Fibroblast of skin of left biceps (primary cell): ENCODE measurements at regions not wholly inside any gene's neighbourhood (a gene's known extent, or its start where the extent isn't known, plus 50 kb on each side); places are given as distances from the start of the nearest gene placed in this dataset.
"Not testable (repeated sequence)": the region's sequence is repeated elsewhere in the genome, so short reads cannot be mapped to it uniquely, and the experiment has no call there.

Source experiments
- DNase-seq, 2 experiments: peaks; one replicate each; pipeline ENCODE4 v3.0.0-alpha.2; 2013; ENCODE audit warnings: low read depth in 2 of 2

DNA sequence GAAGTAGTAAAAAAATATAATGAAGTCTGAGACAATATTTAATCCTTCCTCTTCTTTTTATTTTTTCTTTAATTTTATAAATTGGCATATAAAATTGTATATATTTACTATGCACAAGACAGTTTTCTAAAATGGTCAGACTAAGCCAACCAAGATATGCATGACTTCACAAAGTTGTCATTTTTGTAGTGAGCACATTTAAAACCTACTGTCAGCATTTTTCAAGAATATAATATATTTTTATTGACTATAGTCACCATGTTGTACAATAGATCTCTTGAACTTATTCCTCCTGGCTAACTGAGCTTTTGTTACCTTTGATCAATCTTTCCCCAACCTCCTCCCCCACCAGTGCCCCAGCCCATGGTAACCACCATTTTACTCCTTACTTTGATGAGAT is 129.2 kb downstream of the ATP6V1G3 start:
- DNase-seq: no peak

DNA sequence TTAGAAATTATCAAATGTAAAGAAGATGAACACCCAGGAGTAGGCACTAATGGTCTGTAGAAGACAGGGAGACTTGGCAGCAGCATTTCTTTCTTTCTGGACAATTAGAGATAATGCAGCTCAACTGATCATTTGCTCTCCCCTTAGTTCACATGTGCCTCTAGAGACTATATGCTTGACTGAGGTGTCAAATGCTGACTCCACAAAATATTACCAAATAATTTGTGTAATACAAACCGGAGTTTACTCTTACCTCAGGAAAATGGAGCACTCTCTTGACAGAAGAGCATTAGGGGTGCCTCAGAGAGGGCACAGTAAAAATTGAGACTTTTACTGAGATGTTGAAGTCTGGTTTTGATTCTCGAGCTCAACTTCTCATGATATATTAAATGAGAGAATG is 131.8 kb downstream of the ATP6V1G3 start:
- no peak for DNase-seq

DNA sequence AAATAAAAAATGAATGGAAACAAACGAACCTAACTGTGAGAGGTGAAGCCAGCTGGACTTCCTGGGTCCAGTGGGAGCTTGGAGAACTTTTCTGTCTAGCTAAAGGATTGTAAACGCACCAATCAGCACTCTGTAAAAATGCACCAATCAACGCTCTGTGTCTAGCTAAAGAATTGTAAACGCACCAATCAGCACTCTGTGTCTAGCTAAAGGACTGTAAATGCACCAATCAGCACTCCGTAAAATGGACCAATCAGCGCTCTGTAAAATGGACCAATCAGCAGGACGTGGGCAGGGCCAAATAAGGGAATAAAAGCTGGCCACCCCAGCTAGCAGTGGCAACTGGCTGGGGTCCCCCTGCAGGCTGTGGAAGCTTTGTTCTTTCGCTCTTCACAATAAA is 135.8 kb downstream of the ATP6V1G3 start:
- not testable (repeated sequence) for DNase-seq

DNA sequence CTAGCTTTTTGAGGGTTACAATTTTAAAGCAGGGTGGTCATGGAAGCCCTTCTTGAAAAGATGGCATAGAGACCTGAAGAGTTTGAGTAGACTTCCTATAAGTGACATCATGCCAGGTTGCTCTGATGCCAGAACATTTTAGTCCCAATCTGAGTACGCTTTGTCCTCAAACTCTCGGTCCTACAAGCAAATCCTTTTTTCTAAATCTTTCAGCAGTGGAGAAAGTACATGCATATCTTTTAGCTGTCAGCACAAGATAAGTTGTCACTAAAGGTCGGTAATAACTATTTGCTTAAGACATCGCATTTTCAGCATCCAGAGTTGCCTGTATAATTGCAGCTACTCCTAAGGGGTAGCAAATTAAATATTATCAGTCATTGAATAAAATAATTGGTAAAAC is 140.4 kb downstream of the ATP6V1G3 start:
- no peak for DNase-seq

DNA sequence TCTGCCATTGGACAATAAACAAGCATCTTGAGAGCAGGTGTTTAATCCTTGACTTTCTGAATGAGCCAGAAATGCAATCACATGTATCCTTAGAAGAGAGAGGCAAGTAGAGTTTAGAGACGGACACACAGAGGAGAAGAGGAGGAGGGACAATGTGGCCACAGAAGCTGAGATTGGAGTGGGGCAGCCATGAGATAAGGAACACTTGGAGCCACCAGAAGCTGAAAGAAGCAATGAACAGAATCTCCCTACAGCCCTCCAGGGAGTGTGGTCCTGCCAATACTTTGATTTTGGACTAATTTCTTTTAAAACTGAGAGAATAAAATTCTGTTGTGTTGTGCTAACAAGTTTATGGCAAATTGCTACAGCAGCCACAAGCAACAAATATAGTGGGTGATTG is 141.0 kb downstream of the ATP6V1G3 start:
- DNase-seq: no peak

DNA sequence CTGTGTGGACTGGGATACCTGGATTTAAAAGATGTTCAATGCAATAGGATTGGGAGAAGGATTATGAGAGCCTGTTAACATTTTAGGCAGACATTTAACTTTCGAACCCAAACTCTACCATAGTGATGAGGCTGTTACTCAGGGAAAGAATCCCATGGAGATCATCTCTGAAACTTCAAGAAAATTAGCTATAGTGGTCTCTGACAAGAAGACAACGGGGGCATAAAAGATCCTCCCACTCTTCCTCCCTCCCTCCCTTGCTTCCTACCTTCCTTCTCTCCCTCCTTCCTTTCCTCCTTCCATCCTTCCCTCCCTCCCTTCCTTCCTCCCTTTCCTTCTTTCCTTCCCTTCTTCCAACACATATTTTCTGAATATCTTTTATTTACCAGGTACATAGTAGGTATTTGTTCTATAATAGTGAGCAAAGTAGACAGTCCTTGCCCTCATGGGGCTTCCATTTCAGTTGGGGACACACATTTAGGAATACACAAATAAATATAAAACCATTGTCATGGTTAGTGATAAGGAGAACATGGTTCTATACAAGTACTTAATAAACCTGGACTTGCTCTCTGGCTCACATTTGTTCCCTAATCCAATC is 143.2 kb downstream of the ATP6V1G3 start:
- DNase-seq: no peak

DNA sequence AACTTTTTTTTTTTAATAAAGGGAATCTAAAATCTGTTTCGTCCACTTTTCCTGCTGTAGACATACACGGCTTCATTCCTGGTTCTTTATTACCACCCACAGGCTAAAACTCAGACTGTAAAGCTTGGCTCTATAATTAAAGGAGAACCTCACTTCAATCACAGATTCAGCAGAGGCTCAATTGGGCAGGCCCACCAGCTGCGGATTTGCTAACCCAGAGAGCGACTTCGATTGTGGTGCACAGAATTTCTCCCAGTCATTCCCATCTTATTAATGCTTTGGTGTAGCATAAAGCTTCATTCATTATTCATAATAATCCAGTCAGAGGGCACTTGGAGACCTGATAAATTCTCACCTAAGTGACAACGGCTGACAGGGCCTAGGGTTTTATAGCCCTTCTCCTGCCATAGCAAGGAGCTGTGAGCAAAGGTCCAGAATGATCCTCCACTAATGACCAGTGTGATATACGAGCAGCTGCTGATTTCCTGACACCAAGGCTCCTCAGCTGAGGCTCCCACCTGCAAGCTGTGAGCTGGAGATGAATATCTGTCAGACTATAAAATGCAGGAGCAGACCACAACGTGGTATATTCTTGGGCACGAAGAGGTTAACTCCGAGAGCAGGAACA is 149.0 kb downstream of the ATP6V1G3 start:
- DNase-seq: no peak

DNA sequence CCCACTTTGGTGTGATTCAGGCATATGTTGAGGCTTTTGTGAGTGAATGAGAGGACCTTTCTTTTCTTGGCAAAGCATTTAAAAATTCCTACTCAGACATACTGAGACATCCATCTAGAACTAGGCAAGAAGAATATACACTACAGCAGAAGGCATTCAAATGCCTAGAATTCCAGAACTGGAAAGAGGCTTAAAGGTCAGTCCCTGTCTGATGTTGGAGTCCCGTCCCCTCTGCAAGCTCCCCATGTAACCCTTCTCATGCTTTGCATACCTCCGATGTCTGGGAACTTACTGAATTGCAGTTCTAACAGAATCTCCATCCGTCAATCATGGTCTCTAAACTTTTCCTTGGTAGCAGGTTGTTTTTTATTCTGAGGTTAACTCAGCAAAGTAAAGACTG is 152.9 kb downstream of the ATP6V1G3 start:
- DNase-seq: peak; percentile 24 to 25

DNA sequence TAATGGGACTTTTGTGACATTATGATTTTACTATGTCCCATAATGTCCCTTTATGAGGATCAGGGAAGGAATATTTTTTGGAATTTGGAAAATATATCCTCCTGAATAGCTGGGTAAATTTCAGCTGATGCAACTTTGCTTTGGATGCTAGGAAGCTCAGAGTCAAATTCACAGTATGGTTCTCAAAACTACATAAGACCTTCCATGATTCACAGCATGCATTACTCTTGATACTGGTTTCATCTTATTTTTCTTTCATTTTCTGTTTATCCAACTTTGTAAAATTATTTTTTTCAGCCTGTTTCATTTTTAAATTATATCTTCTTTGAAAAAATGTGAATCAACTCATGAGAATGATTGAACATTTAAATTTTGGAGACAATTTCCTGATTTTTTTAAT is 160.2 kb downstream of the ATP6V1G3 start:
- DNase-seq: no peak

DNA sequence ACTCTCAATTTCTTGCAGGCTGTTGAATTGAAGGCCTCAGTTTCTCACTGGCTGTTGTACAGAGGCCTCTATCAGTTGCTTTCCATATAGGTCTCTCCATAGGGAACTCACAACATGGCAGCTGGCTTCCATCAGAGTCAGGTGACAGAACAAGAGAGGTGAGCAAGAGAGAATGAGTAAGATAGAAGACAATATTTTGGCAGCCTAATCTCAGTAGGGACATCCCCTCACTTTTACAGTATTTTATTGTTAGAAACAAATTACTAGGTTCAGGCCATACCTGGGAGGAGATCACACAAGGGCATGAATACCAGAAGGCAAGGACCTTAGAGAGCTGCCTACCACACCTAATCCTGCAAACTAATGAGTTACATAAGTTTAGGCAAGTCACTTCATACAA is 162.8 kb downstream of the ATP6V1G3 start:
- DNase-seq: no peak

DNA sequence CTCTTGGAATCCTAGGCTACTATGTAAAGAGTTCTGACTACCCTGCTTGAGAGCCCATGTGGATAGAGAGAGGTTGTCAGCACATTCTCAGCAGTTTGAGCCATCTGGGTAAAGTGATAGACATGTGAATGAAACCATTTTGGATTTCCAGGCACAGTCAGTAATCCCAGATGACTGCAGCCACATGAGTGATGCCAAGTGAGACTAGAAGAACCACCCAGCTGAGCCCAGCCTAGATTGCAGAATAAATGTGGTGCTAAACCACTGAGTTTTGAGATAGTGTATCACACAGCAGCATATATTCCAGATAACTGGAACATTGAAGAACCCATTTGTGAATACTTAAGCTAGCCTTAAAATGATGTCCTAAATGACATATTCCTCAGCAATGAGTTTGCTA is 166.2 kb downstream of the ATP6V1G3 start:
- no peak for DNase-seq

DNA sequence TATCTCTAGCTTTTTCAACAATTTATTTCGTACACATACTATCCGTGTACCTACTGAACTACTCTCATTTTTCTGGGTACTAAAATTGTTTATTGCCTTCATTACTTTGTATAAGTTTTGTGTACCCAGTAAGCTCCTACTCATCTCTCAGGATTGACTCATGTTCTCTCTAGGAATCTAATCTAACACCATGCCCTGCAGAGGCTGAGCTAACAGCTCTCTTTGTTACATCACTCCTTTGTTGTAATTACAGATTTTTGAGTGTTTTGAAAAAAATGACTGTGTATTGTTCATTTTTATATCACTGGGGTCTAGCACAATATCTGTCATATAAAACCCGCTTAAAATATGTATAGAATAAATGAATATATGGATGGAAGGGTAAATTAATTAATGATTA is 167.1 kb downstream of the ATP6V1G3 start:
- DNase-seq: no peak
